GM18505 (cell line): ENCODE measurements at regions not wholly inside any gene's neighbourhood (a gene's known extent, or its start where the extent isn't known, plus 50 kb on each side); places are given as distances from the start of the nearest gene placed in this dataset.

Experiments
- ATAC-seq: cut with Tn5 transposase; IDR thresholded peaks from one replicate; pipeline ENCODE4 v1.9.1; 2021; ENCODE audit not compliant: unreplicated experiment
- POLR2A ChIP-seq: IDR thresholded peaks from 4 replicates; pipeline ENCODE4 v1.6.1; 2011; ENCODE audit warnings: borderline replicate concordance; ENCODE audit not compliant: insufficient read depth, insufficient read length; ENCODE audit errors: extremely low read depth

GRCh38 chr15:60057554-60057953 lies 53.4 kb downstream of the FOXB1 start:
- no peak for ATAC-seq
- no peak for TF ChIP-seq POLR2A

GRCh38 chr15:60059186-60059585 lies 55.1 kb downstream of the FOXB1 start:
- no peak for TF ChIP-seq POLR2A

GRCh38 chr15:60061758-60062157 lies 57.6 kb downstream of the FOXB1 start:
- no peak for ATAC-seq
- no peak for TF ChIP-seq POLR2A

More at GRCh38 chr15:60059186-60059585, 55.1 kb downstream of the FOXB1 start:
- ATAC-seq, result no peak

- no peak for ATAC-seq
- no peak for TF ChIP-seq POLR2A
These were observed 58.7 kb downstream of the FOXB1 start for GRCh38 chr15:60062826-60063225.

- no peak for ATAC-seq
- no peak for TF ChIP-seq POLR2A
These were observed 61.8 kb downstream of the FOXB1 start for GRCh38 chr15:60065951-60066350.

- ATAC-seq, result no peak
- no peak for TF ChIP-seq POLR2A
These were observed 66.9 kb downstream of the FOXB1 start for GRCh38 chr15:60070838-60071493.

- no peak for ATAC-seq
- TF ChIP-seq POLR2A, result no peak
These were observed 68.8 kb downstream of the FOXB1 start for GRCh38 chr15:60072826-60073465.

- no peak for ATAC-seq
- no peak for TF ChIP-seq POLR2A
These were observed 69.3 kb downstream of the FOXB1 start for GRCh38 chr15:60073466-60073840.

GRCh38 chr15:60074181-60074885 lies 70.2 kb downstream of the FOXB1 start:
- no peak for TF ChIP-seq POLR2A
- ATAC-seq, result no peak

GRCh38 chr15:60076045-60076444 lies 71.9 kb downstream of the FOXB1 start:
- TF ChIP-seq POLR2A, result no peak
- ATAC-seq, result no peak

GRCh38 chr15:60076582-60077276 lies 72.6 kb downstream of the FOXB1 start:
- TF ChIP-seq POLR2A, result no peak
- no peak for ATAC-seq

- no peak for TF ChIP-seq POLR2A
- ATAC-seq, result no peak
These were observed 73.7 kb downstream of the FOXB1 start for GRCh38 chr15:60077581-60078359.

GRCh38 chr15:60079210-60079609 lies 75.1 kb downstream of the FOXB1 start:
- TF ChIP-seq POLR2A, result no peak

GRCh38 chr15:60081976-60082375 lies 77.9 kb downstream of the FOXB1 start:
- TF ChIP-seq POLR2A, result no peak
- ATAC-seq, result no peak

More at GRCh38 chr15:60079210-60079609, 75.1 kb downstream of the FOXB1 start:
- ATAC-seq, result no peak

GRCh38 chr15:60083318-60083717 lies 79.2 kb downstream of the FOXB1 start:
- TF ChIP-seq POLR2A, result no peak
- ATAC-seq, result no peak
